ENCODE measurements at regions not wholly inside any gene's neighbourhood (a gene's known extent, or its start where the extent isn't known, plus 50 kb on each side); places are given as distances from the start of the nearest gene placed in this dataset.

DNA sequence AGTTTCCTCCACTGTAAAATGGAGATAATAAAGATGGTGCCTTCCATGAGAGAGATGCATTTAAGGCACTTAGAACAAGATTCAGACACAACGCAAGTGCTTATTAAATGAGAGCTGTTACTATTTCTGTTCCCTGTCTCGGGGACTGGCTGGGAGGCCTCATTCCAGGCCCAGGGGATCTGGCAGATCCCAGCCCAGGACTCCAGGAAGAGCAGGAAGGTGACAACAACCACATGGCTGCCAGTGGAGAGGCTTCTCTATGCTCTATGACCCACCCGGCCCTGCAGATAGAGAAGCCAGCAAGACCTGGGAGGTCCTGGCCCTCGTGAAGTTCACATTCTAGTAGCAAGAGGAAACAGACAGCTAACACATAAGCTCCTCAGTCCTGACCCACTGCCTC, 175.5 kb downstream of the ACTL8 start:
- DNase-seq, result no peak

DNA sequence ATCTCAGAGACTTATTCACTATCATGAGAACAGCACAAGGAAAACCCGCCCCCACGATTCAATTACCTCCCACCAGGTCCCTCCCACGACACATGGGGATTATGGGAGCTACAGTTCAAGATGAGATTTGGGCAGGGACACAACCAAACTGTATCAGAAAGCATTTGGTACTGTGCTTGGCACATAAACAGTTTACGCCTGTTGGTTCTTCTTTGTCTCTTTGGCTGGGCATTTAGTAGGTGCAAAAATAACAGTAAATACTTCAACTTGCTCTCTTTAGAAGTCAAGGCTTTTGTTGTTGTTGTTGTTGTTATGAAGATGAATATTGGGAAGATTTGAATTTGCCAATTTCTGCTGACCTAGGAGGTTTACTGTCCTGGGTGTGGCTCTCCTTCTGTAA, 175.4 kb upstream of the IGSF21 start:
- DNase-seq, result no peak

DNA sequence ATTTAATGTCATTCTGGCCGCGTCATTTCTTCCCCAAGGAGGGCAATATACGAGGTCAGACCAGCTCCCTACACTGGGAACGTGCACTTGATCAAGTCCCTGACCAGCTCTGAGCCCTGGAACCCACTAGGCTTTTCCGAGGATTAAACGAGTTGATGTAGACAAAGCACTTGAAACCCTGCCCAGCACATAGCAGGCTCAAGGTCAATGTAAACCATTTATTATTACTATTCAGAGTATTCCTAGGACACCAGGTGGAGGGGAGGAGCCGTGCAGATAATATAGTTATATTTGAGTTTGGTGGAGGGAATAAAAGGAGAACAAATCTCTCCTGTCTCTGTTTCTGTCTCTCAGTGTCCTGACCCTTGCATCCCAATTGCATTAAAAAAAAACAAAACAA, 174.1 kb upstream of the IGSF21 start:
- no peak for DNase-seq

DNA sequence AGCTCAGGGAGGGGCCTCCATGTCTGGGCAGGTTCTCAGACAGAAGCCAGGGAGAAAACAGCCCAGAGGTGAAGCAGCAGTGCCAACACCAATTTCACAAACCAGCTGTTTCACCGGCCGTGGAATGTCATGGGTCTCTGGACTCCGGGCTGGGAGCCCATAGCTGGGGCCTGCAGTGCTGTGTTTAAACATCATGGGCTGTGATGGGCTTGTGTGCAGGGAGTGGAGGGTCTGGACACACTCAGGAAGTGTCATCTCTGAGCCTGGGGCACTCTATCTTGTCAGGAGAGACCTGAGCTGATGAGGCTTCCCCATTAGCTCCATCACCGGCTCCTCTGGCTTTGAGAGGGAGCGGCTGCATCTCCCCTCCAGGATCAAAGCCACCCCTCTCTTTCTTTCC, 173.6 kb upstream of the IGSF21 start:
- DNase-seq, result no peak

DNA sequence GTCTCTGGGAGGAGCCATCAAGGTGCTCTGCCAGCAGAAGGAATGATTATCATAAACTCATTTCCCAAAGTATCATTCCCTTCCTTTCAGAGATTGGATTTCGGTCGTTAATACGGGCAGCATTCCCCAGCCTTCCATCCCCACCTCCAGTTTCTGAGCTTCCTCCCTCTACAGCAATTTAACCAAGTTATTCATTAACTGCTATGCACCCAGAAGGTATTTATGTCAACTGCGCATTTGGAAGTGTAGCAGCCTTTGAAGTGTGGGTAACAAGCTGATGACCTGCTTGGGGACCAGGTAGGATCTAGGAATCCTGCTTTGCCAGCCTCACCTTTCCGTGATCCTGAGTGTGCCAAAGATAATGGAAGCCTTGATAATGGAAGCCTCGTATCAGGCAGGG, 172.4 kb upstream of the IGSF21 start:
- no peak for DNase-seq

DNA sequence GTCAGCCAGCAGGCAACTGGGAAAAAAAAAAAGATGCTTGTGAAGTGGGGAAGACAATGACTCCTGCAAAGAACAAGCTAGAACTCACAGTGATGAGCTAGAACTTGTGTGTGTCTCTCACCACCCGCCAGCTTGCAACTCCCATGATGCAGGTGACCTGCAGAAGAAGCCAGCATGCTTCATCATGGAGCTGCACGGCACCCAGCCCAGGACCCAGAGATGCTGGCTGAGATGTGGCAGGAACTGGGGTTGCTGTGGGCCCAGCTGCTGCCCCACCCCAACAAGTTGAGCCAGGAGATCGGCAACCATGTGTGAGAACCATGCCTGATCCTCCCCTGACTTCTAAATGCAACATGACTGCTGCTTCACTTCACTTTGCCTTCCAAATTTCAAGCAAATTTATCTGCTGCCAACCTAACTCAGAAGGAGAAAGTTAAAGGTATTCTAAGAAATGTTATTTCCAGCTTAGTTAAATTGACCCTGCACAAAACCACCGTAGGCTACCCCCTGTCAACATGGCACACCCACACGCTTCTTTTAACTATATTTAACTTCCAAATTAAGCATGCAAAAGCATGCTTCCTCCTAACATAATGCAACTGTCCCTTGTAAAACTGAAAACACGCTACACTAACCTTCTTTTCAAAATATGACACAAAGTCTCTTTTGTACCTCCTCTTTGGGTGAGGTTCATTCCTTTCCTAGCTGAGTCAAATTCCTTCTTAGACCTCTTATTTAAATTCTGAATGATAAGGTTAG, 166.0 kb upstream of the IGSF21 start:
- no peak for DNase-seq

DNA sequence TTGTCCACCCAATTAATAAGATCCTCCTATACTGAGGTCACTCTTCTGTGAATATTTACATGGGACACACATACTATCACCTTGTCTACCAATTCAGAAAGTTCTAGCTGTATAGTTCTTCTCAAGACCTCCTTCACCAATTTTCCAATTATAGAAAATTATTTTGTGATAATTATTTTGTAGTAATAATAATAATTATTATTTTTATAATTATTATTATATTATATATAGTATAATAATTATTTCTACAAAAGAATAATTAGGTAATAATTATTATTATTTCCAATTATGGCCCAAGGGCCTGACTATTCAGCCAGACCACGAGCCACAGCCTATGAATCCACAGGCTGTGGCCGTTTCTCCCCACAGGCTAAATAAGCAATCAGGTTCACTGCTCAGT, 164.1 kb upstream of the IGSF21 start:
- no peak for DNase-seq

DNA sequence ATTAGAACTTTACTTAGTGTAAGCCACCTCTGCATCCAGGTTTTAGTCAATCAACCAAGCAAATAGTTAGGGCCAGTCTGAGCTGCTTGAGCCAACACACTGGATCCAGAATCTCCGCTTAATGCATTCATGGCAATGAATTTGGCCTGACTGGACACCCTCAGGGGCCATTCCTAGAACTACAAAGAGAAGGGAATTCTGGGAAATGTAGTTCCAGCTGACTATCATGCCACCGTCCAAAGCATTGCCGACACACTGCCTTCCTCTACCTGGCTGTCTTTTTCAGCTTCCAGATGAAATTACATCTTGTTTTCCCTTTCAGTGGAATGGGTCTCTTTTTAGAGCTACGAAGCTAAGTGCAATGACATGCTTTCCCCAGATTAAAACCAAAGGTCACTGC, 163.0 kb upstream of the IGSF21 start:
- no peak for DNase-seq

DNA sequence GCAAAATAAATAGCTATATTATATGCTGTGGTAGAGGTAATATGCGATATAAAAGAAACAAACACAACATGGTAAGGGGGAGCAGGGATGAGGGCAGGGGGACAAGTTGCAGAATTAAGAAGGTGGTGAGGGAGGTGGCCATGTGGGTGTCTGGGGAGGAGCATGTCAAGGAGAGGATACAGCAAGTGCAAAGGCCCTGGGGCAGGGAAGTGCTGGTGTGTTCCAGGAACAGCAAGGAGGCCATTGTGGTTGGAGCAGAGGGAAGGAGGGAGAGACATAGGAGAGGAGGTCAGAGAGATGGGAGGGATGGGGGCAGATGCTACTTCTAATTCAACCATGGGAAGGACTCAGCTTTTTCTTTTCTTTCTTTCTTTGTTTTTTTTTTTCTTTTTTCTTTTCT, 161.2 kb upstream of the IGSF21 start:
- no peak for DNase-seq

DNA sequence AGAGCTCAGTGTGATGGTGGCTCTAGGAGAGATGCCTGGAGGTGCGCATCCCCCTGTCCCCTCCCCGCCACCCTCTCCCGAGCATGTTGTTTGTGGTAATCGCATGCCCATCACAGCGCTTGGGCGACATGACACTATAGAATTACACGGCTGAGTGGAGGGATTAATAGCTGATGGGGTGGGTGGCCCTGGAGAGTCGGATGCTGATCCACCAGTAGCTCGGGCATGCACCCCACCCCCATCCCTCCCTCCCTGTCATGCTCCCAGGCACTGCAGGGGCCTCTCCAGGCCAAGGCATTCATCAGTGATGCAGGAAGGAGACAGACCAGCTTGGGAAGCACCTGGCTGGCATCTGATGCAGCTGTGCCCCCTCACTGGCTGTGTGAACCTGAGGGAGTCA, 159.0 kb upstream of the IGSF21 start:
- DNase-seq, result no peak

DNA sequence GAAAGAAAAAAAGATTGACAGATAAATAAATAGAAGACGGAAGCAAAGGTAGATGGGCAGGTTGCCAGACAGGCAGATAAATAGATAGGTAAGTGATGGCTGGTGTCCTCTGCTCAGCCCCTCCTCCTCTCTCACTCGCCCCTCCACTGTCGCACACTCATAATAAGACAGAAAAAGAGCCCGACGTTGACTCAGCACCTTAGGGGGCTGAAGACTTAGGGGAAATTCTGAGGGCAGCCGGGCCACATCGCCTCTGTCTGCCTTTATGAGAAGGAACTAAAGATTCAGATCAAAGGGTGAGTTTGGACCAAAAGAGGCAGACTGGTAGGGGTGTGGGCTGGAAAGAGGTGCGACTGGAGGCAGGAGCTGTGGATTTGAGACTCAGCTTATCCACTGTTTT, 158.1 kb upstream of the IGSF21 start:
- DNase-seq, result no peak

DNA sequence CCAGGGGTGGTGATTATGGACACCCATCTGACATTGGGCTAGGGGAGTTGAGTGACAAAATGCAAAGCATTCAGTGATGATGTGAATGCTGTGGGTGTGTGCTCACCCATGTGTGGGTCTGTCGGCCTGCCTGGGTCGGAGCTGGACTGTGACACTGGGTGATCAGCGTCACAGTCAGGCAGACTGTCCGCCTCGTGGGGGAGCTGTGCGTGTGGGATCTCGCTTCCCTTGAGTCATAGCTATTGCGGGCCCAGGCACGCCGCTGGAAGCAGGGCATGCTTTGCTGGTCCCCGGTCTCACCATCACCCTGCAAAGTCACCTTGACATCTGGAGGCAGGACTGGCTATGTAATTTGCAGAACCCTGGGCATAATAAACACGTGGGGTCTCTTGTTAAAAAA, 156.9 kb upstream of the IGSF21 start:
- no peak for DNase-seq

DNA sequence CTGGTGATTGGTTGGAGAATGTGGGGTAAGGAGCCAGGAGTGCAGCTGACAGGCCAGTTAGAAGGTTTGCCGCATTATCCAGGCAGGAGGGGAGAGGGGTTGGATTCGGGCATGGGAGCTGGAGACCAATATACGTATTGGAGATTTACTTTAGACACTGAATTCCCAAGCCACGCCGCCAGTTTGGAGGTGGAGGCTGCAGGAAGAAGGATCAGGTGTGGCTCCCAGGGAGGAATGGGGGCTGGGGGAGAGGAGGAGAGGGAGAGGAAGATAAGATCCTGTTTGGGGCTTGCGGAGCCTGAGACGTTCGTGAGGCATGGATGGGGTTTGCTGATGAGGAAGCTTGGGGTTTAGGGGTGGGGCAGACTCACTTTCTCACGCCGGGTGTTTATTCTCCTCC, 155.1 kb upstream of the IGSF21 start:
- DNase-seq, result no peak

DNA sequence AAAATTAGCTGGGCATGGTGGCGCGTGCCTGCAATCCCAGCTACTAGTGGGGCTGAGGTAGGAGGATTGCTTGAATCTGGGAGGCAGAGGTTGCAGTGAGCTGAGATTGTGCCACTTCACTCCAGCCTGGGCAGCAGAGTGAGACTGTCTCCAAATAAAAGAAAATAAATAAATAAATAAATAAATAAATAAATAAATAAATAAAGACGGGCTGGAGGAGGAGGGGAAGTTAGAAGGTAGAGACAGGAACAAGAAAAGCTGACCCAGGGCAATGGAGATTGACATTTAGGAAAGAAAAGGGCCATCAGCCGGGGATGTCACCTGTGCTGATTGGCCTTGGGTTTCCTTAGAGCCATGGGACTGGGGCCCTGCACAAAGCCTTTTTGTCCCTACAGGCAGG, 153.7 kb upstream of the IGSF21 start:
- DNase-seq, result no peak

DNA sequence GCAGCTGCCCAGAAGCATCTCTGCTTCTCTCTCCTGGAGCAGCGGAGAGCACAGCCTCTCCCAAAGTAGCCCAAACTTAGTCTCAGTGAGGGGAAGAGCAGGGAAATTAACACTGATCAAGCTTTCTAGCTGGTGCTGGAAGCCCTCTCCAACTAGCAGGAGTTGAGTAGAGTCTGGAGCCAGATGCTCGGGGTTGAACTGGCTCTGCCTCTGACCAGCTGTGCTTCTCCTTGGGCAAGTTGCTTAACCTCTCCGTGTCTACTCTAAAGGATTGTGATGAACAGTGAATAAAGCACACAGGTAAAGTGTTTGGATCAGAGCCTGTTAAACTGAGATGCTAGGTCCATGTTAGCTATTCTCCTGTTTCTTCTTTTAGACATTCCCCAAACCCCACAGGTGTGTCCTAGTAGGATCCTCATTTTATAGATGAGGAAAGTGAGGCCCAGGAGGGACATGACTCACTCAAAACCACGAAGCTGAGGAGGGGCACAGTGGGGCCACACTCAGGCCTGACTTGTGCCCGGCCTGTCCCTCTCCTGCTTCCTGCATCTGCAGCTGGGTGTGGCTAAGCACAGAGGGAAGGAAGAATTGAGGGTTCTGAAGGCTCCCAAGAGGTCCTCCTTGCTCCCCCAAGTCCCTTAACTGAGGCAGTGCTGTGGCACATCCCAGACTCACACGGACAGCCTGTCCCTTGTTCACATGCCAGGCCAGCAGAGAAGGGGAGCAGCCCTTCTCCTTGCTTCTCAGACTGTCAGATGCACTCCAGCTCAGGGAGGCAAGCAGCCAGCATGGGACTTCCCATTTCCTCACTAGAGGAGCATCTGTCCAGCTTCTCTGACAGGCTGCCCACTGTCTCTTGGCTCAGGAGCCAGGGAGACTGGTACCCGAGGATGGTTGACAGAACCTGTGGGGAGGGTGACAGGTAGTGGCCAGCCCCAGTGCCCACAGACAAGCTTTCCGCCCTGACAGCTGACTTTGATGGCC, 152.0 kb upstream of the IGSF21 start:
- no peak for DNase-seq

DNA sequence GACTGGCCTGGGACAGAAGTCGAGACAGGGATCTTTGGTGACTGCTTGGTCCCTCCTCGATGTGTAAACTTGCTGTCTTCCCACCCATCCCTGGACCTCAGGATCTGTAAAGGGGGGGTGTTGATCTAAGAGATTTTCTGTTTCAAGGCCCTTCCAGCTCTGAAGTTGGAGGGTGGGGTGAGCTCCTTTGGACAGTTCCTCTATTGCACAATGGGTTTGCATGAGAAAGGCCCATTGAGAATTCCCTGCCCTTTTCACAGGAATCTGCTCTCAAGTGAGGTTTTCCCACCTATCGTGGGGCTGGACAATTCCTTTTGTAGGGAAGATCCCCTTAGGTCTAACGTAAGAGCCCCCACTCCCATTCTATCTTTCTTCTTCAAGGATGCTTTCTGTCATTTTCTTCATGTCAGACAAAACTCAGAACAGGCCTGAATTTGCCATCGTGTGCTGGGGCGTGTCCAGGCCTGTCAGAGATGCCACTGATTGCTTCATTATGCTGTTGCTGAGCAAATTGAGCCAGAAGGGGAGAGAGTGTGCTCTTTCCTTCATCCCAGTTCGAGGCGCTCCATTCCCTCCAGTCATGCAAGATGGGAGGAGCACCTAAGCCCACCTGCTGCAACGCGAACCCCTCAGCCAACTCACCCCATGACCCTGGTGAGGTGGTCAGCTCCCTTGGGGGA, 149.9 kb upstream of the IGSF21 start:
- DNase-seq, result no peak

DNA sequence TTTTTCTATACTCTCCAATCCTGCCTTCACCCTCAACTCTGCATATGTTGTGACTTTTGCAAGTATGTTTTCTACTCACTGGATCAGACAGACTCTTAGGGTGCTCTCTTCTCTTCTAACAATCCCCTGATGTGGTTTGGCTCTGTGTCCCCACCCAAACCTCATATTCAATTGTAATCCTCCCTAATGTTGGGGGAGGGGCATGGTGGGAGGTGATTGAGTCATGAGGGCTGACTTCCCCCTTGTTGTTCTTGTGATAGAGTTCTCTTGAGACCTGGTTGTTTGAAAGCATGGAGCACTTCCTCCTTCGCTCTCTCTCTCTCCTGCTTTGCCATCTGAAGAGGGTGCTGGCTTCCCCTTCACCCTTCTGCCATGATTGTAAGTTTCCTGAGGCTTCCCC, 148.9 kb upstream of the IGSF21 start:
- no peak for DNase-seq

DNA sequence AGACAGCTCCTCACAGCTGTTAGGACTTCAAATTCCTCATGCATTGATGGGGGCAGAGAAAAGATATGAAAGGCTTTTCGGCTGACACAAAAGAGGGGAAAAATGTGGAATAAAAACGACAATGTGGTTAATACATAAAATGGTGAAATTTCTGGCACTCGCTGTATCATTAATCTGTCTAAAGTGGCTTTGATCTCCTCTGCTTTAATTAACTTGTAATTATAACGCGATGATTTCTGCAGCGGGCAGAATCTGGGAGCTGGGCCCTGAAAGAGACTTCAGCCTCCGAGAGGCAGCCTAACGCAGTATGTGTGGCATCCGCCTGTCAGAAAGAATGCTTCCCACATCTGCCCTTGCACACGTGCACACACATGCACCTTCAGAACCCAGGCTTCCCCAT, 144.1 kb upstream of the IGSF21 start:
- DNase-seq, result no peak

DNA sequence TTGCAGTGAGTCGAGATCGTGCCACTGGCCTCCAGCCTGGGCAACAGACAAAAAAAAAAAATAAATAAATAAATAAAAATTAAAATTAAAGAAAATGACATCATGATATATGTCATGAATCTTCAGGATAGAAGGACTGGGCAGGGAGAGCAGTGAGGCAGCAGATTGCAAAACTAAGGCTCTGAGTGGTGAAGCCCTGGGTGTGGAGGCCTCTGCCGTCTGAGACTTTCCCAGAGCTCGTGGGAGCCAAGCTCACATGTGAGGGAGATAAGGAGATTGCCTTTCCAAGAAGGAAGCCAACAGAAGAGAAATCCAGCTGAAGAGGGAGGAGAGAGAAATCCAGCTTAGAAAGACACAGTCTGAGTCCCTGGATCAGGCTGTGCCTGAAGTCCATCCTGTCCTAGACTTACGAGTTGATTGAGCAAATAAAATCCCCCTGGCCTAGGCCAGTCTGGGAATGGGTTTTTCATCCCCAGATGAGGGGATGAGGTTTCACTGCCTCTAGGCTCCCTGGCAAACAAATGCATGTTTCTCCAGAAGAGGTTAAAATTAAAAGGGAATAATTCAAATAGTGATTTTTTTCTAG, 142.0 kb upstream of the IGSF21 start:
- DNase-seq, result no peak

DNA sequence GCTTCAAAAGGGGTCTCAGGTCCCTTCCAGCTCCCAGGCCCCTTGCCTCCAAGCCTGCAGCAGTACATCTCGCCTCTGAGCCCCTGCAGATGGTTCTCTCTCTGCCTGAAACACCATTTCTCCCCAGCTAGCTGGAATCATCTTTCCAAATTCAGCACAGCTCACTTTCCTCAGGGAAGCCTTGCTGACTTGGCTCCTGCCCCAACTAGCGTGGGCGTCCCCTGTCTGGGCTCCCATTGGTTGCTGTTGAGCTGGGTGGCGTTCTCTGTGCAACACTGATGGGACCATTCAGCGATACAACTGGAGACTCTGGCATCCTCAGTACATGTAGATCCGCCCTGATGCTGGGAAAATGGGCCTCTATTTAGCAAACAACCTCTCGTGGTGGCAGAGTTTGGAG, 141.3 kb upstream of the IGSF21 start:
- DNase-seq, result peak in 28 of 56 donors; percentile 3 to 62 (median 21)

DNA sequence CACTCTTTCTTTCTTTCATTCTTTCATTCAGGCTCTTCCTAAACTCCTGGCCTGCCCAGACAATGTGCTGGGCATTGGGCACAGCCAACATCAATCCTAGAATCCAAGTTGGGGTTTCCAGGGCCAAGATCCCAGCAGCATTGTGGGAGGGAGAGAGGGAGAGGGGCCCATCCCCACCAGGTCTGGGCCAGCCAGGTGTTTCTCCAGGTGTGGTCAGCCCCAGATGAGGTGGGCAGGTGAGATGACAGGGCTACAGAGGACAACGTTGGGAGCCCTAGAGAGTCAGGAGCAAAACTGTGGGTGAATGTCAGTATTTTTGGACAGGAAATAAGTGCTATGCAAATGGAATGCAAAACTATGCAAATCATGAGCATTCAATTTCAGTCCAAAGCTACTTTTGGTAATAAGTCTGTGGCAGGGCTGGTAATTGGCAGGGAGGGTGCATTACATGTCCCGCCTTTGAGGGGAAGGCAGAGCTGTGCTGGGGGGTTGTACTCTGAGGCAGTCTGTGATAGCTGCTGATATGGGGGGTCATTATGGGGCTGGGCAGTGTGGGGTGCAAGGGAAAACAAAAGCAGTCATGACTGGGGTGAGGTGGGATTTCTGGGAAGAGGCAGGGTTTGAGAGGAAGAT, 139.9 kb upstream of the IGSF21 start:
- DNase-seq, result no peak

Data from amygdala (tissue), 56 donors.